ENCODE measurements at regions not wholly inside any gene's neighbourhood (a gene's known extent, or its start where the extent isn't known, plus 50 kb on each side); places are given as distances from the start of the nearest gene placed in this dataset.

- no peak for DNase-seq
Measured at GRCh38 chr20:12023194-12023795, 105.6 kb downstream of the BTBD3 start.

DNA sequence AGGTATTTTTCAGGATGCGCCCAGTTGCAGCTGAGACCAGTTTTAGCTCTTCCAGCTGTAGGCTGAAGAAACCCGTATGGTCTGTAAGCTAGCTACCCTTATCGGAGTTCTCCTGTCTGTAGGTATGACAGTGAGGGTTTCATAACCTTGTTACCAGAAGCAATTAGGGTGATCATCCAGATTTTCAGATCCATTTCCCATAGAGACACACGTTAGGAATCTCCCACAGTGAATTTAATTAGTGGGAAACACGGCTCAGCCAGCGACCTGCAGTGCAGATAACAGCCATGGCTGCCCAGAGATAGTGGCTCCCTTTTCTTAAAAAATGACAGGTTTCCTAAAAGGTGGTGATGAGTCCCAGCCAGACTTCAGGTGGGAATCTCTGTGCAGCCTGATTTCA, 111.1 kb downstream of the BTBD3 start:
- no peak for DNase-seq

DNA sequence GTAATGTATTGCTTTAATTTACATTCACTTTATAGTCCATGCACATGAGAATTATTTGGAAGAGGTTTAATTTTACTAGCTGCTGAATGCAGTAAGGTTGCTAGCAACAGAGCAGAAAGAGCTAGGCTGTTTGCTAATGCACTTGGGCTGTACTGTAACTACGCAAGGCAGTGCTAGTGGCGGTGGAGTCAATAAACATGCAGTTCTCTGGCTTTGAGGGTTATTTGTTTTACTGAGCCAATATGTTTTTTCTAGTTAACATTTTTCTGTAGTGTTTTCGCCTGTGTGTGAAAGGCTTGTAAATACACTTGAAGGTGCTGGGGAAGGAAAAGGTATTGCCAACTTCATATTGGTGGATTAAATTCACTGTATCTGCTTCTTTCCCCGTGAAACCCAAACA, 112.8 kb downstream of the BTBD3 start:
- DNase-seq: no peak

GRCh38 chr20:12036142-12036541, 118.4 kb downstream of the BTBD3 start:
- DNase-seq: no peak

DNA sequence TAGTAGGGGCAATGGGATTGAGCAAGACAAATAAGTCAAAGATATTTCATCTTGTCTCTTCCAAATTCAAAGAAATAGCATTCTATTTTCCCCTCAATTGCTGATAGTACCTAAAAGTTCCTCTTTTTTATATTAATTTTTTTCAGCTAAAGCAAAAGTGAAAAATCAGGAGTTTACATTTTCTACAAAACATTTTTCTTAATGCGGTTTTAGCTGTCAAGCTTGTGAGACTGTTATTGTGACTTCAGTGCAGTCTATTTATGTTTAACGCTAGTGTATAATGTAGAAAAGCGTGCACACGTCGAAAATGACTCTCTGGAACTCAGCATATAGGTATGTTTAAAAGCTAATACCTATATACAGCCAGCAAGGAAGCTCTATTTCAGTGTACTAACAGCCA, 119.8 kb downstream of the BTBD3 start:
- DNase-seq: no peak

GRCh38 chr20:12040261-12040660, 122.6 kb downstream of the BTBD3 start:
- no peak for DNase-seq

GRCh38 chr20:12044969-12045368, 127.3 kb downstream of the BTBD3 start:
- no peak for DNase-seq

DNA sequence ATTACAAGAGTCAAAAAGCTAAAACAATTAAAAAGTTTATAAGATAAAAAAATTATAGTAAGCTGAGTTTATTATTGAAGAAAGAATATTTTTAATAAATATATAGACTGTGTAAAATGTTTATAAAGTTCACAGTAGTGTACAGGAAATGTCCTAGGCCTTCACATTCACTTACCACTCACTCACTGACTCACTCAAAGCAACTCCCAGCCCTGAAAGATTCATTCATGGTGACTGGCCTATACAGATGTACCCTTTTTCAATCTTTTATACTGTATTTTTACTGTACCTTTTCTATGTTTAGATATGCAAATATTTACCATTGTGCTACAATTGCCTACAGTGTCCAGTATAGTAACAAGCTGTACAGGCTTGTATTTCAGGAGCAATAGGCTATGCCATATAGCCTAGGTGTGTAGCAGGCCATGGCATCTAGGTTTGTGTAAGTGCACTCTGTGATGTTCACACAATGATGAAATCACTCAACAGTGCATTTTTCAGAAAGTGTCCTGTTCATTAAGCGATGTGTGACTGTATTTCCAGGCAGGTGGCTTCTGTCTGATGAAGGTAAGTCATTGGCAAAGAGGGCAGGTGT, 130.2 kb downstream of the BTBD3 start:
- no peak for DNase-seq

DNA sequence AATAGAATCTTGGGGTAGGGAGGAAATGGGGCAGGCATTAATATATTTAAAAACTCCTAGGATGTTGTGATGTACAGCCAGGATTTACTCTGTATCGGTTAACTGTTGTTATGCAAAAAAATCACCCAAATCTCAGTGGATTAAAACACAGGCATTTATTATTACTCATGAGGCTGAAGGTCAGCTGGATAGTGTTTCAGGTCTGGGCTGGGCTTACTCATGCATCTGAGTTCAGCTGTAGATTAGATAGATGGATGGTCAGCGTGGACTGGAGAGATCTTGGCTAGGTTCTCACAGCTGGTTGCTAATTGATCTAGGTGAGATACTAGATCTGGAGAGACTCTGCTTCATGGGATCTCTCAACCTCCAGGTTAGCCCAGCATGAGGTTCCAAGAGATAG, 131.4 kb downstream of the BTBD3 start:
- no peak for DNase-seq

DNA sequence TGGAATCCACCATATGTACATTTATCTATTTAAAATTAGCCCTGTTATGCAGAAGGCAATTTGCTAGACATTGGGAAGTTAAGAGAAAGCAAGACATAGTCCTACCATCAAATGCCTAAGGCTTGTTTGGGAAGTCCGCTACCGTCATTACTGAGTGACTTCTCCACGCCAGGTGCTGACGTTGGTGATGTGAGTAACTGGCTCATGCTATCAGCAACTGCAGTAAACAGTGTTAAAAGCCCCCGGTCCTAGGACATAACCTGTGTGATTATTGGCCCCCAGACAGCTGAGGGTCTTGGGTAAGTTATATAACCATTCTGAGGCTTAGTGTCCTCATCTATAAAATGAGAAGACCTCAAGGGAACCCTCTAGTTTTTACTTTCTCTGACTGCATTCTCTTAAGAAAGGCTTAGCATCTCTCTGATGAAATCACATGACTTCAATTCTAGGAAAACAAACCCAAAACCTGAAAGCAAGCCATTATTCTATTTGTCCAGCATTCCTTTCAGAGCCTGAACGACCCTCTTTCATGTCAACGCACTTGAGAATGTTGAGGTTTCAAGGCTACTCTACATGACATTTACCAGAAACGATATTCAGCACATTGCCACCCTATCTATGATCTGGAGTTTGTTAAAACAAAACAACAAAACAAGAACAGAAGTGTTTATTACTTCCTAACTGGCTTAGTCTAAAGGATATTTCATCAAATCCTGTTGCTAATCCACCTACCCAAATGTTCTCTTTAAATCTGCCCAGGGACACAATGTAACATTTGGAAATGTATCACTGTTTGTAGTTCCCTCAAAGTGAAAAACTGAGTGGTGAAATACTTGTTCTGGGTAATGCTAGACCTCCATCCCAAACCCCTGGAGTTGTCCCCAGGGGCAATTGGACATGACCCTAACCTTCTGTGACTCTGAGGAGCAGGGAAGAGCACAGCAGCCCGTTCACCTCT, 133.8 kb downstream of the BTBD3 start:
- no peak for DNase-seq

GRCh38 chr20:12053353-12053752, 135.7 kb downstream of the BTBD3 start:
- DNase-seq: no peak

DNA sequence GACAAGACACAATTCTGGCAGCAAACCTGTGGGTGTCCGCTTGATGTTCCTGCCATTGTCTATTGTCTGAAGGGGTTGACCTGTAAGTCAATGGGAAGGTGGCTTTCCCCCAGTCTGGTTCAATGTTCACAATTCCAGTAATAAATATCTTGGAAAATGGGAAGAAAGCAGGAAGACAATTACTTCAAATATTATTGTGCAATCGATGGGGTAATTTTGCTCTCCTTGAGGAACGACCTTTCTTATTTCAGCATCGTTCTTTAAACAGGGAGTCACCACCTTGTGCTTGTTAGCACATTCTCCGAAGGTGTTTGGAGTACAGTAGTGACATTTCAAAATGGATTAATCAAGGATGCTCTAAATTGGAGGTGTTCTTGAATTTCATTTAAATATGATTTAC, 136.9 kb downstream of the BTBD3 start:
- no peak for DNase-seq

GRCh38 chr20:12055161-12055560, 137.5 kb downstream of the BTBD3 start:
- no peak for DNase-seq

- no peak for DNase-seq
Measured at GRCh38 chr20:12056839-12057238, 139.1 kb downstream of the BTBD3 start.

GRCh38 chr20:12057778-12058177, 140.1 kb downstream of the BTBD3 start:
- DNase-seq: no peak

- no peak for DNase-seq
Measured at GRCh38 chr20:12058216-12058615, 140.5 kb downstream of the BTBD3 start.

DNA sequence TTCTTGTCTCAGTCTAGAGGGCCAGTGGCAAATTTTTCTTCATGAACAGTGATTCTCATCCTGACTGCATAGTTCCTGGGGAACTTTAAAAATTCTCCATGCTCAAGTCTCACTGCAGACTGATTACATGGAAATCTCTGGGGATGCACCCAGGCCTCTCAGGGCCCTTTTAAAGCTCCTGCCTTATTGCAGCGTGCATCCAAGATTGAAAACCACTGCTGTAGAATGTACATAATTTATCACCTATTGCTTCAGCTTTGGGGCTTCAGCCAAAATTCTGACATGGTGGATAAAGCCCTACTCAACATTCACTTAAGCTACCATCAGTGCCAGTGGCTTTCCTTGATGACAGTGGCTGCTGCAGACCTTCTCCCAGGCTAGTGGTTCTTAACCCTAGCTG, 143.8 kb downstream of the BTBD3 start:
- no peak for DNase-seq

- no peak for DNase-seq
Measured at GRCh38 chr20:12063106-12063684, 145.5 kb downstream of the BTBD3 start.

GRCh38 chr20:12064540-12064939, 146.8 kb downstream of the BTBD3 start:
- DNase-seq: no peak

- DNase-seq: no peak
Measured at GRCh38 chr20:12067686-12068085, 150.0 kb downstream of the BTBD3 start.

- no peak for DNase-seq
Measured at GRCh38 chr20:12068121-12068520, 150.4 kb downstream of the BTBD3 start.

DNA sequence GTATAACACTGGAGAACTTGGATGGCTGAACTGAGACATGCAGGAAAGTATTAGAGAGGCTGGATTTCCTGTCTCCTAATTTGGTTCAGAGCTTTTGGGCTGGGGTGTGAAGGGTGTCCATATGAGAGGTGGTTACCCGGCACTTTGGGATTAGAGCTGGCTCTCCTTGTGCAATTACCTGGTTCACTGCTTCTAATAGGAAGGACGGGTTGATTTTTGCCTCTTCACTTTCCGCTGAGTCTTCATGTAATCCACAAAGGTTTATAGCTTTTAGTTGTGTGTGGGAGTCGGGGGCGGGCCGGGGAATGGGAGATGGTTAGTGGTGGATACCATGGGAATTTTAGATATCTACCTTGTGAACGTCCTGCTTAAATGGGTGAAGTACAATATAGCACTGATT, 151.5 kb downstream of the BTBD3 start:
- DNase-seq: no peak

DNA sequence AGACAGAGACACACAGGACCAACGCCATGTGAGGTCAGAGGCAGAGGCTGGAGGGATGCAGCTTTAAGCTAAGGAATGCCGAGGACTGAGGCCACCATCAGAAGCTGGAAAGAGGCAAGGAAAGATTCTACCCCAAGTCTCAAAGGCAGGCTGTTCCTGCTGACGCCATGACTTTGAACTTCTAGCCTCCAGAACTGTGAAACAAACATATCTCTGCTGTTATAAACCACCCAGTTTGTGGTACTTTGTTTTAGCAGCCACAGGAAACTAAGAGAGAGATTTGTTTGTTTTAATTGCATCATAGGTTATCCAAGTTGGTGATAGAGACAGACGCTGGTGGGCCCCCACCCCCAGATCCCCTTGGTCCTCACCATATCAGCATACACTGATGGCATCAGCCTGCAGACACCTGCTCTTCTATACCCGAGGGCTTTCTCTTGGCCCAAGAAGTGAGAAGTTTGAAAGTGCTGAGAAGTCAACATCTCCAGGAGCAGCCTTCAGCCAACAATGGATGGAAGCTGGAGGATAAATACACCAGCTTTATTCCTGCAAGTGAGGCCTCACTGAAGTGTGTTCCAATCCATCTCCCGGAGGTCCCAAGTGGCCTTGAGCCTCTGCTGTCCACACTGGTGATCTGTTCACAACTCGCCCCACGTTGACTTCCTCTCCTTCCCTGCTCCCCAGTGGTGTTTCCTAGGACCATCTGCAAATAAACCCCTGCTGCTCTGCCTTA, 154.7 kb downstream of the BTBD3 start:
- no peak for DNase-seq
